ENCODE measurements at regions not wholly inside any gene's neighbourhood (a gene's known extent, or its start where the extent isn't known, plus 50 kb on each side); places are given as distances from the start of the nearest gene placed in this dataset.

DNA sequence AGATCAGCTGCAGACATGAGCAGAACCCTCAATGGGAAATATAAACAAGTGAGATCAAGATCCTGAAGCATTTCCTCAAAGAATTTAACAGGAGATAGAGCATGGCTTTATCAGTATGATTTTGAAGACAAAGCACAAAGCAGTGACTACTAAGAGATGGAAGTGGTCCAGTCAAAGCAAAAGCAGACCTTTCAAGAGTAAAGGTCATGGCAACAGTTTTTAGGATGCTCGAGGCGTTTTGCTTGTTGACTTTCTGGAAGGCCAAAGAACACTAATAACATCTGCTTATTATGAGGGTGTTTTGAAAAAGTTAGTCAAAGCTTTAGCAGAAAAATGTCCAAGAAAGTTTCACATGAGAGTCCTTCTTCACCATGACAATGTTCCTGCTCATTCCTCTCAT is 128.5 kb downstream of the KCNE4 start:
- Histone ChIP-seq H3K27me3 (ENCODE audit: insufficient read depth, poor library complexity, severe bottlenecking) (peaks cover 2% of the 10 kb centered on the region), H3K4me3 (replicated peaks; ENCODE audit: insufficient read depth, low read length) (no peak overlapping the region), H3K27ac (replicated peaks) (no peak overlapping the region)
- no peak for DNase-seq (ENCODE audit: low read depth in 1 of 2, low spot score in 1 of 2)
- no peak for TF ChIP-seq POLR2AphosphoS5 (IDR thresholded peaks at IDR 0.05; ENCODE audit: low read depth)

GRCh38 chr2:223181561-223181960 is 129.6 kb downstream of the KCNE4 start:
- H3K27me3 ChIP-seq (ENCODE audit: insufficient read depth, poor library complexity, severe bottlenecking): peaks cover 2% of the 10 kb centered on the region
- DNase-seq (ENCODE audit: low read depth in 1 of 2, low spot score in 1 of 2): no peak
- TF ChIP-seq SPI1 (IDR thresholded peaks at IDR 0.05; ENCODE audit: borderline replicate concordance, low read depth) (no peak), POLR2AphosphoS5 (IDR thresholded peaks at IDR 0.05; ENCODE audit: low read depth) (no peak), GABPA (IDR thresholded peaks at IDR 0.05; ENCODE audit: low read depth) (no peak), CTCF (IDR thresholded peaks at IDR 0.05; ENCODE audit: insufficient read depth, low read length) (no peak), REST (IDR thresholded peaks at IDR 0.05; ENCODE audit: insufficient replicate concordance, low read depth) (no peak)
- no peak overlapping the region for H3K27ac ChIP-seq (replicated peaks)
- no peak overlapping the region for H3K4me3 ChIP-seq (replicated peaks; ENCODE audit: insufficient read depth, low read length)

DNA sequence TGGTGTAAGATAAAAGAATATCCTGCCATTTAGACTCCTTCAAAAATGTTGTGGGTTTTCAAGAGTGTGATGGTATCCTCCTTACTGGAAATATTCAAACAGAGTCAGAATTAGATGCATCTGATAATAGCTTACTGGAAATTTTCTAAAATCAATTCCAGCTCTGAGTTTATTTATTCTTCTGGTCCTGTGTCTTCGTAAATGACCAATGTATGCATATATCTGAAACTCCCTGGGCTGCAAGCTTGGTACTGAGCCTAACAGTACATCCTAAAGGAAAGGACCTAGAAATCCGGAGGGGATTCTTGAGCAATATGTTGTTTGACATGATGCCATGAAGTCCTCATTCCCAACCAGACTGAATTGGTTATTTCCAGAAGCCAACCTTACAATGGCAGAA is 130.4 kb downstream of the KCNE4 start:
- DNase-seq (ENCODE audit: low read depth in 1 of 2, low spot score in 1 of 2): no peak
- H3K4me3 ChIP-seq (replicated peaks; ENCODE audit: insufficient read depth, low read length): no peak overlapping the region
- TF ChIP-seq GABPA (IDR thresholded peaks at IDR 0.05; ENCODE audit: low read depth) (no peak), CTCF (IDR thresholded peaks at IDR 0.05; ENCODE audit: insufficient read depth, low read length) (no peak), REST (IDR thresholded peaks at IDR 0.05; ENCODE audit: insufficient replicate concordance, low read depth) (no peak), SPI1 (IDR thresholded peaks at IDR 0.05; ENCODE audit: borderline replicate concordance, low read depth) (no peak), POLR2AphosphoS5 (IDR thresholded peaks at IDR 0.05; ENCODE audit: low read depth) (no peak)
- H3K27ac ChIP-seq (replicated peaks): no peak overlapping the region
- peaks cover 2% of the 10 kb centered on the region for H3K27me3 ChIP-seq (ENCODE audit: insufficient read depth, poor library complexity, severe bottlenecking)

DNA sequence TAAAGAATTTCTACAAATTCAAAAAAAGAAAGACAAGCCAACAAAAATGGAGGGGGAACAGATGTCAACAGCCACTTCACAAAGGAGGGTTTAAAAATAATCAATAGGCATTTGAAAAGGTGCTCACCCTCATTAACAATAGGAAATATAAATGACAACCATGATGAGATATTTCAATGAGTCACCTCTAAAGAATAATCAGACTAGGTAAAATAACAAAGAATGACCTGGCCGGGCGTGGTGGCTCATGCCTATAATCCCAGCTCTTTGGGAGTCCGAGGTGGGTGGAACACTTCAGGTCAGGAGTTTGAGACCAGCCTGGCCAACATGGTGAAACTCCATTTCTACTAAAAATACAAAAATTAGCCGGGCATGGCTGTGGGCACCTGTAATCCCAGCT is 133.6 kb downstream of the KCNE4 start:
- no peak for TF ChIP-seq CTCF (IDR thresholded peaks at IDR 0.05; ENCODE audit: insufficient read depth, low read length)
- TF ChIP-seq REST (IDR thresholded peaks at IDR 0.05; ENCODE audit: insufficient replicate concordance, low read depth): no peak
- TF ChIP-seq SPI1 (IDR thresholded peaks at IDR 0.05; ENCODE audit: borderline replicate concordance, low read depth): no peak
- TF ChIP-seq GABPA (IDR thresholded peaks at IDR 0.05; ENCODE audit: low read depth): no peak
- DNase-seq (ENCODE audit: low read depth in 1 of 2, low spot score in 1 of 2): no peak
- H3K4me3 ChIP-seq (replicated peaks; ENCODE audit: insufficient read depth, low read length): no peak overlapping the region
- no peak overlapping the region for H3K27ac ChIP-seq (replicated peaks)
- H3K27me3 ChIP-seq (ENCODE audit: insufficient read depth, poor library complexity, severe bottlenecking): peaks cover 2% of the 10 kb centered on the region
